NB4 (cell line): ENCODE measurements at regions not wholly inside any gene's neighbourhood (a gene's known extent, or its start where the extent isn't known, plus 50 kb on each side); places are given as distances from the start of the nearest gene placed in this dataset.
"Not testable (repeated sequence)": the region's sequence is repeated elsewhere in the genome, so short reads cannot be mapped to it uniquely, and the experiment has no call there.

ENCODE experiments used
- DNase-seq: peaks from one replicate; pipeline ENCODE4 v3.0.0; 2010; ENCODE audit warnings: low read depth
- H3K4me3 ChIP-seq: one replicate; pipeline ENCODE4 v1.5.1; 2011; ENCODE audit warnings: mild to moderate bottlenecking, low read depth, low read length, moderate library complexity
- MYC ChIP-seq: IDR thresholded peaks from 2 replicates; pipeline ENCODE4 v1.6.1; 2011; ENCODE audit warnings: low read depth, low read length
- POLR2A ChIP-seq: IDR thresholded peaks from 2 replicates; pipeline ENCODE4 v1.6.1; 2011; ENCODE audit warnings: mild to moderate bottlenecking; ENCODE audit not compliant: insufficient read length; ENCODE audit errors: extremely low read depth
- TF ChIP-seq, protein P1 (sequence below): IDR thresholded peaks from one replicate; pipeline ENCODE4 v1.5.1; 2012; ENCODE audit warnings: low read depth, low read length
- TF ChIP-seq, protein P2 (sequence below): IDR thresholded peaks from 2 replicates; pipeline ENCODE4 v1.6.1; 2011; ENCODE audit warnings: low read depth, low read length

DNA sequence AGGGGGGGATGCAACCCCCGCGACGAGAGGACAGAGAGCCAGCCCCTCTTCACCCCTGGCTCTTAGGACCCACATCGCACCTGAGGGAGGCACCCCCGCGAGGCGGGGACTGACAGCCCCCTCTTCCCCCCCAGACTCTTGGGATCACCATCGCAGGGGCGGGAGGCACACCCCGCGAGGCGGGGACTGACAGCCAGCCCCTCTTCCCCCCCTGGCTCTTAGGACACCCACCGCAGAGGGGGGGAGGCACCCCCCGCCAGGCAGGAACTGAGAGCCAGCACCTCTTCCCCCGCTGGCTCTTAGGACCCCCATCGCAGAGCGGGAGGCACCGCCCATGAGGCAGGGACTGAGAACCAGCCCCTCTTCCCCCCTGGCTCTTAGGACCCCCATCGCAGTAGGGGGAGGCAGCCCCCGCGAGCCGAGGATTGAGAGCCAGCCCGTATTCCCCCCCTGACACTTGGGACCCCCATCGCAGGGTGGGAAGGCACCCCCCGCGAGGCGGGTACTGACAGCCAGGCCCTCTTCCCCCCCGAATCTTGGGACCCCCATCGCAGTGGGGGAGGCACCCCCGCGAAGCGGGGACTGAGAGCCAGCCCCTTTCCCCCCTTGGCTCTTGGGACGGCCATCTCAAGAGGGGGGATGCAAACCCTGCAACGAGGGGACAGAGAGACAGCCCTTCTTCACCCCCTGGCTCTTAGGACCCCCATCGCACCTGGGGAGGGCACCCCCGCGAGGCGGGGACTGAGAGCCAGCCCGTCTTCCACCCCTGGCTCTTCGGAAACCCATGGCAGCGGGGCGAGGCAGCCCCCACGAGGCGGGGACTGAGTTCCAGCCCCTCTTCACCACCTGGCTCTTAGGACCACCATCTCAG, 2425.1 kb upstream of the PCDH20 start:
- DNase-seq, result no peak

DNA sequence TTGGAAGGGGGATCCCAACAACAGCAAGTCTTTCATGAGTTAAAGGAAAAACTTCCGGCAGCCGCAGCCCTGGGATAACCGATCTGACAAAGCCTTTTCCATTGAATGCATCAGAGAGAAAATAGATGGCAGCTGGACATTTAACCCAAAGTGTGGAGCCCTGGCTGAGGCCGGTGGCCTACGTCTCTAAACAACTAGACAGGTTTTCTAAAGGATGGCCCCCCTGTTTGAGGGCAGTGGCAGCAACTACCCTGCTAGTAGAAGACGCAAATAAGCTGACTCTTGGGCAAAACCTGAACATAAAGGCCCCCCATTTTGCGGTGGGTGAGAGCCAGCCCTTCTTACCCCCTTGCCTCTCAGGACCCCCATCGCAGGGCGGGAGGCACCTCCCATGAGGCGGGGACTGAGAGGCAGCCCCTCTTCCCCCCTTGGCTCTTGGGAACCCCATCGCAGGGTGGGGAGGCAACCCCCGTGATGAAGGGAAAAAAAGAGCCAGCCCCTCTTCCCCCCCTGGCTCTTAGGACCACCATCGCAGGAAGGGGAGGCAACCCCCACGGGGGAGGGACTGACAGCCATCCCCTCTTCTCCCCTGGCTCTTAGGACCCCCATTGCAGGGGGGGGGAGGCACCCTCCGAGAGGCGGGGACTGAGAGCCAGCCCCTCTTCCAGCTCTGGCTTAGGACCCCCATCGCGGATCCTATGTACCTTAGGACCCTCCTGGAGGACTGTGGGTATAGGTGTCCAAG, 2422.9 kb upstream of the PCDH20 start:
- TF ChIP-seq, protein P1, sequence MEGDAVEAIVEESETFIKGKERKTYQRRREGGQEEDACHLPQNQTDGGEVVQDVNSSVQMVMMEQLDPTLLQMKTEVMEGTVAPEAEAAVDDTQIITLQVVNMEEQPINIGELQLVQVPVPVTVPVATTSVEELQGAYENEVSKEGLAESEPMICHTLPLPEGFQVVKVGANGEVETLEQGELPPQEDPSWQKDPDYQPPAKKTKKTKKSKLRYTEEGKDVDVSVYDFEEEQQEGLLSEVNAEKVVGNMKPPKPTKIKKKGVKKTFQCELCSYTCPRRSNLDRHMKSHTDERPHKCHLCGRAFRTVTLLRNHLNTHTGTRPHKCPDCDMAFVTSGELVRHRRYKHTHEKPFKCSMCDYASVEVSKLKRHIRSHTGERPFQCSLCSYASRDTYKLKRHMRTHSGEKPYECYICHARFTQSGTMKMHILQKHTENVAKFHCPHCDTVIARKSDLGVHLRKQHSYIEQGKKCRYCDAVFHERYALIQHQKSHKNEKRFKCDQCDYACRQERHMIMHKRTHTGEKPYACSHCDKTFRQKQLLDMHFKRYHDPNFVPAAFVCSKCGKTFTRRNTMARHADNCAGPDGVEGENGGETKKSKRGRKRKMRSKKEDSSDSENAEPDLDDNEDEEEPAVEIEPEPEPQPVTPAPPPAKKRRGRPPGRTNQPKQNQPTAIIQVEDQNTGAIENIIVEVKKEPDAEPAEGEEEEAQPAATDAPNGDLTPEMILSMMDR, result no peak
- no peak for TF ChIP-seq POLR2A
- TF ChIP-seq MYC, result no peak
- TF ChIP-seq, protein P2, sequence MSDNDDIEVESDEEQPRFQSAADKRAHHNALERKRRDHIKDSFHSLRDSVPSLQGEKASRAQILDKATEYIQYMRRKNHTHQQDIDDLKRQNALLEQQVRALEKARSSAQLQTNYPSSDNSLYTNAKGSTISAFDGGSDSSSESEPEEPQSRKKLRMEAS, result no peak
- no peak overlapping the region for H3K4me3 ChIP-seq
- no peak for DNase-seq

More for the DNA sequence above, 2425.1 kb upstream of the PCDH20 start:
- TF ChIP-seq, protein P2, result no peak
- TF ChIP-seq MYC (no peak), POLR2A (no peak)
- TF ChIP-seq, protein P1, result no peak
- H3K4me3 ChIP-seq, result no peak overlapping the region

DNA sequence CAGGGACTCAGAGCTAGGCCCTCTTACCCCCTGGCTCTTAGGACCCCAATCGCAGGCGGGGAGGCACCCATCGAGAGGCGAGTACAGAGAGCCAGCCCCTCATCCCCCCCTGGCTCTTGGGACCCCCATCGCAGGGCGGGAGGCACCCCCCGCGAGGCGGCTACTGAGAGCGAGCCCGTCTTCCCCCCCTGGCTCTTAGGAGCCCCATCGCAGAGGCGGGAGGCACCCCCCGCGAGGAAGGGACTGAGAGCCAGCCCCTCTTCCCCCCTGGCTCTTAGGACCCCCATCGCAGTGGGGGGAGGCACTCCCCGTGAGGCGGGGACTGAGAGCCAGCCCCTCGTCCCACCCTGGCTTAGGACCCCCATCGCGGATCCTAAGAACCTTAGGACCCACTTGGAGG, 2422.1 kb upstream of the PCDH20 start:
- not testable (repeated sequence) for DNase-seq, H3K4me3 ChIP-seq

DNA sequence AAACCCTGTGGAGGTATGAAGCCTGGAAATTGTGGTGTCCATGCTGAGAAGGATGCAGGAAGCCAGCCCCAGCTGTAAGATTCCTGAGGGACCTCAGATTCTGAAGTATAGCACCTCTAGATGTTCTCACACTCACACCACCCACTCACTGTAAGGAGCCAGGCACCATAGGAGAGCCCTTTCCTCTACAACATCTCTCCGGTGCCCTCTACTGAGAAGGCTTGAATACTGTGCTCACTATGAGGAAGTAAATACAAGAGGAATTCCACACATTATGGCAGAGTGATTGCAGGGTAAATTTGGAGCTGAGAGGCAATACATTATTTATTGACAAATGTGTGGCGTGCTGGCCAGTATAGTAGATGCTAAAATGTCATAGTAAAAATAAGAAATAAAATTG, 2414.0 kb upstream of the PCDH20 start:
- not testable (repeated sequence) for DNase-seq, H3K4me3 ChIP-seq

DNA sequence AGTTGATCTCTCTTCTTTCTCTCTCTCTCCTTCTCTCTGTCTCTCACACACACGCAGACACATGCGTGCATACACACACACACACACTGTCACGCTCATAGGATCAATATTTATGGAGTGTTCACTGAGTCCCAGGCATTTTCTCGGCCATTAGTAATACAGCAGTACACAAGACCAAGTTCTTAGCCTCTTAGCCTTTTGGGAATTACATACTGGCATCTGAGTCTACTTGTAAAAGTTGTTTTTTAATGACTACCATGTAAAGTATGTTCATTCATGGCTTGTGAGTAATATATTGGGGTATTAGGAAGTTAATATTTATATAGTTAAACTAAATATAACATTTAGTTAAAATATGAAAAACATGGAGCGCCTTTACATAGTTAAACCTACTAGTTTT, 2406.1 kb upstream of the PCDH20 start:
- DNase-seq, H3K4me3 ChIP-seq: not testable (repeated sequence)

DNA sequence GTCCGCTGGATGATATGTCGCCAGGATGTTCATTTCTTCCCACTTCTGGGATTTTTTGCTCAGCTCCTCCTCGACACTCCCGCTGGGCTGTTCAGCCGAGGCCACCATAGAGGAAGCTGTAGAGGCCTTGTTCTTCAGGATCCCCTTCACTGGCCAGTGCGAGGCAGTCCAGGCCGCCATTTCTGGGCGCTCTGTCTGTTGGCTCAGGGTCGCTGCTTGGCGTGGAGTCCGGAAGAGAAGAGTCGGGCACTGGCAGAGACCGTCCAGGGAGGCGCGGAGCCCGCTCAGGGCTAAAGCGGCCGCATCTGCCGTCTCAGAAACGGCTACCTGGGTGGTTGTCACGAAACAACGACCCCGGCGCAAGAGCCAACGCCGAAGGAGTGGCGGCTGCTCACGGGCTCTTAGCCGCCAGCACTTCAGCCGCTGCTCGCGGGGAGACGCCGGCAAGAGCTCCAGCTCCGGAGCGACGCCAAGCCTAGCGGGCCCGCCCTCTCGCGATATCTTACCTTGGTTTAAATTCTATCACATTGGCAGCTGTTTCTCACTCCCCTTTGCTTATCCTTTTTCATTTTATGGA, 2395.9 kb upstream of the PCDH20 start:
- H3K4me3 ChIP-seq, DNase-seq: not testable (repeated sequence)

DNA sequence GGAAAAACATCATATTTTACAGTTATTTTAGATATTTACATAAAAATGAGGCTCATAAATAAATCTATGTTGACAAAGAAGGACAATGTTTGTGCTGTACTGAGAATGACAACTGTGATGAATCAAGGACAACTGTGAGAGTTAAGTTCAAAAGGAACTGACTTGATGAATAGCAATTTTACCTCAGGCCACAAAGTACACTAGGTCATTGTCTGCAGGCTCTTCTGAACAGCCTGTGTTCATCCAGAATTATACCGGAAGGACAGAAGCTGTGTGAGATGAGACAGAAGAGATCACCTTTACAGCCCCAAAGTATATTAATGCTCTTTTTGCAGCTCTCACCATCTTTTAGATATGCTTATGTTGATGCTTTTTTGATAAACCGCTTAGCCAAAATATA, 2375.5 kb upstream of the PCDH20 start:
- not testable (repeated sequence) for DNase-seq, H3K4me3 ChIP-seq

DNA sequence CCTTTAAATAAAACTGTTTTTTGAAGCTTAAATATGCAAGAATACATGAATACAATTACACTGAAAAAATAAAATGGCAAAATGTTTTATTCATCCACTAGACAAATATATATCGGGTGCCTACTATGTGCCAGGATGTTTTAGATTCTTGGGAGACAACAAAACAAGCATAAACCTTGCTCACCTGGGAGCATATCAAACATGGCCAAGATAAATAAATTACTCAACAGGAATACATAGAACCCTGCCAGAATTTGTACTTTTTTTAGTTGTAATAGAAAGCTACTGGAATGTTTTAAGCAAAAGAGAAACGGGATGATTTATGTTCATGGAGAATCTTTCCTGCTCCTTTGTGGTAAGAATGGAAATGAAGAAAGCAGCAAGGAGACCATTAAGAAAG, 2358.5 kb upstream of the PCDH20 start:
- no peak for DNase-seq
- no peak overlapping the region for H3K4me3 ChIP-seq
- TF ChIP-seq, protein P1, result no peak
- TF ChIP-seq, protein P2, result no peak
